Esophagus muscularis mucosa (tissue), 3 donors: ENCODE measurements at regions not wholly inside any gene's neighbourhood (a gene's known extent, or its start where the extent isn't known, plus 50 kb on each side); places are given as distances from the start of the nearest gene placed in this dataset.

Experiments
- CTCF ChIP-seq, 3 experiments: fragments of 200-600 bp in 2 of 3; fragments of 450-650 bp in 1 of 3; sonication (generic) in 2 of 3; IDR thresholded peaks; one replicate each; pipeline ENCODE4 v1.5.1; 2017 to 2019; ENCODE audit warnings: antibody characterized with exemption in 3 of 3, mild to moderate bottlenecking in 2 of 3, moderate library complexity in 1 of 3
- POLR2A ChIP-seq: fragments of 450-650 bp; IDR thresholded peaks from one replicate; pipeline ENCODE4 v1.6.1; 2017; ENCODE audit warnings: antibody characterized with exemption, moderate library complexity, mild to moderate bottlenecking, low read depth

- TF ChIP-seq POLR2A (no peak), CTCF (IDR thresholded peaks at IDR 0.05) (no peak)
Measured at GRCh38 chr5:173399851-173400250, 71.6 kb upstream of the STC2 start.
